ENCODE measurements at regions not wholly inside any gene's neighbourhood (a gene's known extent, or its start where the extent isn't known, plus 50 kb on each side); places are given as distances from the start of the nearest gene placed in this dataset.
A peak's percentile ranks its signal among the peaks of the same experiment; 100 is the strongest.
"Not testable (repeated sequence)": the region's sequence is repeated elsewhere in the genome, so short reads cannot be mapped to it uniquely, and the experiment has no call there.

DNA sequence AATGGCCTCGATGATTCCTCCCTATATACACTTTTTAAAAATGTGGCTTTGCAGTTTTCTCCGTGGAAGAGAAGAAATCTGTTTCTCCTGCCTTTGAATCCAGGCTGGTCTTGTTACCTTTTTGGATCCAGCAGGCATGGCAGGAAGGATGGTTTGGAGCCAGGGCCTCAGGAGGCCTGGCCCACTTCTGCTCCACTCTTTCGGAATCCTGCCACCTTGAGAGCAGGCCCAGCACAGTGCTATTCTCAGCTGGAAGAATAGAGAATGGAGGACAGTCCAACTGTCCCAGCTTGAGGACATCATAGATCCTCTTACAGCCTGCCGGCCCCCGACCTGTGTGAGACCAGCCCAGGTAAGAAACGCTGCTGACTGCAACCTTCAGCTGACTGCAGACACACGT, 421.5 kb downstream of the FUT8 start:
- DNase-seq (ENCODE audit: low read depth, low spot score): no peak

GRCh38 chr14:65834812-65835211, 422.3 kb downstream of the FUT8 start:
- no peak for DNase-seq (ENCODE audit: low read depth, low spot score)

DNA sequence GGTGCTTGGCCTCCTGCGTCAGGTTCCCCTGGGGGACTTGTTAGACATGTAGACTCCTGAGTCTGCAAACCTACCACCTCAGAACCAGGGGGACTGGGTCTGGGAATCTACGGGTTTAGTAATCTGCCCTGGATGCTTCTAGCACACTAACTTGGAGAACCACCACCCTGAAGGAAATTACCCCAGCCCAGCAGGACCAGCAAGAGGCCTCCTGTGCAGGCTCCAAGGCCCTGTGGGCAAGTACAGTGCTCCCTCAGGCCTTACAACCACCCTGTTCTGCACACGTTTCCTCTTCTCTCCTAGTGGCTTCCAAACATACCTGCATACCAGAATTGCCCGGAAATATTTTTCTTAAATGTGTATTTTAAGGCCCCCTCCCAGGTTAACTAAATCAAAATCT, 423.0 kb downstream of the FUT8 start:
- no peak for DNase-seq (ENCODE audit: low read depth, low spot score)

DNA sequence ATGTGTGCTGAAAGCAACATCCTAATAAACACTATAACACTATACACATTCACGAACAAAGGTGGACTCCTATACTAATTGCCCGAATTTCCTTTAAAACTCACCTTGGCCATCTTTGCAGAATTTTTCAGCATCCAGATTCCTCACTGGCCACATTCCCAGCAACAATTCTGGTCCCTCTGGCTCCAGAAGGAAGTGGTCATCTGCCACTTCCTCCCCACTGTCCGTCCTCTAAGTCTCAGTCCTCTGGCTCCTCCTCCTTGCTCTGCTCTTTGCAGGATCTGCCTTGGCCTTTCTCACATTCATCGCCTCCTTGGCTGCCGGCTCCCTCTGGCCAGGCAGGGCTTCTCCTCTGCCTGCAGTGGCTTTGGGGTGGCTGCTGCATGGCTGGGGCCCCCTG, 426.0 kb downstream of the FUT8 start:
- DNase-seq (ENCODE audit: low read depth, low spot score): no peak

- DNase-seq (ENCODE audit: low read depth, low spot score): no peak
Measured at GRCh38 chr14:65840118-65840751, 427.7 kb downstream of the FUT8 start.

GRCh38 chr14:65840786-65841185, 428.3 kb downstream of the FUT8 start:
- DNase-seq (ENCODE audit: low read depth, low spot score): peak; percentile 56

GRCh38 chr14:65846196-65846868, 433.8 kb downstream of the FUT8 start:
- no peak for DNase-seq (ENCODE audit: low read depth, low spot score)

- DNase-seq (ENCODE audit: low read depth, low spot score): no peak
Measured at GRCh38 chr14:65847075-65847847, 434.7 kb downstream of the FUT8 start.

DNA sequence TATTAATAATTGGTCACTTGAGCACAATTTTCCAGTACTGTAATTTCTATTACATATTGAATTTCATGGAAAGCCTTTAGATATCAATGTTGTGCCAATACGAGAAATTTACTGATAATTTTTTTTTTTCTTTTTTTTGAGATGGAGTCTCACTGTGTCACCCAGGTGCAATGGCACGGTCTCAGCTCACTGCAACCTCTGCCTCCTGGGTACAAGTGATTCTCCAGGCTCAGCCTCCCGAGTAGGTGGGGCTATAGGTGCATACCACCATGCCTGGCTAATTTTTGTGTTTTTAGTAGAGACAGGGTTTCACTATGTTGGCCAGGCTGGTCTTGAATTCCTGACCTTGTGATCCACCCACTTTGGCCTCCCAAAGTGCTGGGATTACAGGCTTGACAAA, 435.4 kb downstream of the FUT8 start:
- not testable (repeated sequence) for DNase-seq (ENCODE audit: low read depth, low spot score)

DNA sequence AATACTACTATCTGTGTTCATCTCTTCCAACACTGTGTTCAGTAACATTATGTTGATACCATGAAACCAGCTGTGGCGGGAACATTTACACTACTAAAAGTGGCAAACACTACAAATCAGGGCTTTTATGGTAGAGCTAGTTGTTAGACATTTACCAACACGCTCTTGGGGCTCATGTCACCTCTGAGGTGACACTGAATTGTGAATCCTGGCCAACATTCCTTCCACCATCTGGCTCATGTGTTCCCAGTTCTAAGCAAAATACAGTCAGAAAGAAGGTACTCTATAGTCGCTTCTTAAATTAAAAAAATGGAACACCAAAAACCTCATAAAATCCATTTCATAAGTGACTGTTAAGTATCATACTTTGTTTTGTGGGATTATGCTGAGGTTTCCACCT, 436.6 kb downstream of the FUT8 start:
- DNase-seq (ENCODE audit: low read depth, low spot score): no peak

GRCh38 chr14:65849558-65849957, 437.0 kb downstream of the FUT8 start:
- no peak for DNase-seq (ENCODE audit: low read depth, low spot score)

- DNase-seq (ENCODE audit: low read depth, low spot score): no peak
Measured at GRCh38 chr14:65850429-65851135, 438.1 kb downstream of the FUT8 start.

DNA sequence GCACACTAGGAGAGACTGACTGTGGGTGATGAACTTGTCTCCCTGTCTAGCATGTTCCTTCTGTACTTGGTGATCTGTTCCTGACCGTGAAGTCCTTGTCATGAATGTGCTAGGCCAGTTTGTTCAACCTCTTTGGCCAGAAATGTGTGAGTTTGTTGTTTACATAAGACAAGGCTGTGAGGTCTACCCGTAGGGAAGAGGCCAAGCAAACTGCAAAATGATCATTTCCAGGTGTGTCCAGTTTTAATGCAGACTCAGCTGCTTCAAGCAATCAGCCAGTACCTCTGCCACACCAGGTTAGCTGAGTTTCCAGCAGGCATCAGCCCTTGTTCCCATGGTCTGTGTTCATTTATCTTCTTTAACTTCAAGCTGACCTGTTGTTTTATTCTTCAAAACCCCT, 440.2 kb downstream of the FUT8 start:
- DNase-seq (ENCODE audit: low read depth, low spot score): no peak

DNA sequence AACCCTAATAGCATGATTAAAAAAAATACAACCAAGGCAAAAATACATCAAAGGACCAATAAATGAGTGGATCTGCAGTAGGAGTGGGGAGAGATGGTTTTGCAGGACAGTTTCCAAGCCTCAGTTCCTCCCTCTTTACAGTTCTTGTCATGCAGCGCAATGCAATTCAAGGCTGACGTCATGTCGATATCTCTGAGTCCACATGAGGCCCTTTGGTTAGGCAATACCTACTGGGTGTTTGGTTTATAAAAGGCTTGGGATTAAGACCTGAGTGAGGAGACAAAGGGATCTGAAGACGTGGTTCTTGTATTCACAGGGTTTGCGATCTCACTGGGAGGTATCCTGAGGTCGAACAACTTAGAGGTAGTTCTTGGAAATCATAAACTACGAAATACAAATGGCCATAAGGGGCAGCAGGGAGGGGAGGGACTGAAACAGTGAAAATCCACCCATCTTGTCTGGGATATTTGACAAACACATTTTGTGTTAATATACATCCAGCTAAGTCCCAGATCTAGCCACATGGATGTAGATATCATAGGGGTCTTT, 441.0 kb downstream of the FUT8 start:
- DNase-seq (ENCODE audit: low read depth, low spot score): no peak

- DNase-seq (ENCODE audit: low read depth, low spot score): no peak
Measured at GRCh38 chr14:65854215-65854614, 441.7 kb downstream of the FUT8 start.

DNA sequence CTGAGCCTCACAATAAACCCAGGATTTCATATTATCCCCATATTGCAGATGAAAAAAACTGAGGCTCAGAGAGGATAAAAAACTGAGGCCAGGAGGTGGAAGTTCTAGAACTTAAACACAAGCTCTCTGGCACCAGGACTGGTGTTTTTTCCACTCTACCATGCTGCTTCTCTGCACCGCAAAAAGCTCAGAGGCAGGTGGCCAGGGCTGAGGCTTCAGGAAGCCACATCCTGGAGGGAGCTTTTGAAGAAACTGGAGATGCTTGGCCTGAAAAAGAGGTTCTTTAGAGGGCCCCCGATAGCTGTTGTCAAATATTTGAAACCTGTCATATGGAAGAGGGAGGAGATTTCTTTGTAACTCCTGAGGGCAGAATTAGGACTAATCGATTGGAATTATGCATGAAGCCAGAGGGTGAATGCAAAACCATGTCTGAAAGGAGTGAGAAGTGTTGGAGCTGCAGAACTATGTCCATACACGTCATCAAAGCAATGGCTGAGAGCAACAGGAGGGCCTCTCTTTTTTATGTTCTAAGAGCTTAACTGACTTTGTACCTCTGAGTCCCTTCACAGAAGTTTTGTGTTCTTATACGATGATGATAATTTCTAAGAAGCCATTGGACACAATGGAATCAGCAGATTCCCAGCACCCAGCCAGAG, 448.6 kb downstream of the FUT8 start:
- no peak for DNase-seq (ENCODE audit: low read depth, low spot score)

- DNase-seq (ENCODE audit: low read depth, low spot score): no peak
Measured at GRCh38 chr14:65864549-65864948, 452.0 kb downstream of the FUT8 start.

- no peak for DNase-seq (ENCODE audit: low read depth, low spot score)
Measured at GRCh38 chr14:65864984-65865383, 452.5 kb downstream of the FUT8 start.

- DNase-seq (ENCODE audit: low read depth, low spot score): no peak
Measured at GRCh38 chr14:65866448-65866847, 453.9 kb downstream of the FUT8 start.

DNA sequence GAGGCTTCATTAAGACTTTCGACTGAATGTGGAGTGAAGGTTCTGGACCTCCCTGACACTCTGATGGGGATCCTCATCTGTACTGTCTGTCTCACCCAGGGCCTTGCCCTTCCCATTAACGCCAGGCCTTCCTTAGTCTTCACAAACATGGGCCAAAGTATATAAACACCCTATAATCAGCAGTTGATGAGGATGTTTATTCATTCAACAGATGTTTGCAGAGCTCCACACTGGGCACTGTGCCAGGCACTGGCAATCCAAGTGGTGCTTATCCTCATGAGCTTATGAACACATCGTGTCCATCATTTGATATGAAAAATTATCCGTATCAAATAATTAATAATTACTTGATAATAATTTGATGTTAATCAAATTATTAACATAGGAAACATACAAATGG, 454.4 kb downstream of the FUT8 start:
- DNase-seq (ENCODE audit: low read depth, low spot score): no peak

GRCh38 chr14:65867333-65867732, 454.8 kb downstream of the FUT8 start:
- no peak for DNase-seq (ENCODE audit: low read depth, low spot score)

Measured in astrocyte of the hippocampus (primary cell).